Astrocyte (in vitro differentiated cells and primary cell): ENCODE measurements at regions not wholly inside any gene's neighbourhood (a gene's known extent, or its start where the extent isn't known, plus 50 kb on each side); places are given as distances from the start of the nearest gene placed in this dataset.

ENCODE experiments used
- DNase-seq: peaks from one replicate; pipeline ENCODE4 v3.0.0-alpha.2; 2010; ENCODE audit warnings: low read depth
- FAIRE-seq: peaks from 2 replicates; lab custom pipeline; 2011; peaks lifted over from hg19 to GRCh38; lab: Jason Lieb, UNC
- H2AFZ ChIP-seq: 2 replicates; pipeline ENCODE4 v1.6.0; 2012; ENCODE audit warnings: low read depth, low read length, inconsistent platforms
- H3K27ac ChIP-seq: 2 replicates; pipeline ENCODE4 v1.5.1; 2011; ENCODE audit warnings: low read depth, low read length, inconsistent platforms
- H3K27me3 ChIP-seq: 2 replicates; pipeline ENCODE4 v1.6.0; 2011; ENCODE audit warnings: low read length, inconsistent platforms; ENCODE audit not compliant: insufficient read depth
- H3K36me3 ChIP-seq: 2 replicates; pipeline ENCODE4 v1.5.1; 2011; ENCODE audit warnings: low read length, inconsistent platforms; ENCODE audit not compliant: insufficient read depth
- H3K4me1 ChIP-seq: 2 replicates; pipeline ENCODE4 v1.5.1; 2011; ENCODE audit warnings: low read length, inconsistent platforms; ENCODE audit not compliant: insufficient read depth
- H3K4me2 ChIP-seq: 2 replicates; pipeline ENCODE4 v1.6.0; 2012; ENCODE audit warnings: low read length, inconsistent platforms
- H3K4me3 ChIP-seq: 2 replicates; pipeline ENCODE4 v1.5.1; 2011; ENCODE audit warnings: low read depth, mild to moderate bottlenecking, low read length, inconsistent platforms; ENCODE audit not compliant: insufficient read depth
- H3K79me2 ChIP-seq: 2 replicates; pipeline ENCODE4 v1.6.0; 2012; ENCODE audit warnings: mild to moderate bottlenecking, low read length, inconsistent platforms; ENCODE audit not compliant: insufficient read depth
- H3K9ac ChIP-seq: 2 replicates; pipeline ENCODE4 v1.6.0; 2012; ENCODE audit warnings: mild to moderate bottlenecking, low read length, inconsistent platforms
- H3K9me3 ChIP-seq: 2 replicates; pipeline ENCODE4 v1.5.1; 2012; ENCODE audit warnings: low read depth, mild to moderate bottlenecking, low read length, inconsistent platforms; ENCODE audit not compliant: insufficient read depth
- H4K20me1 ChIP-seq: 2 replicates; pipeline ENCODE4 v1.6.0; 2012; ENCODE audit warnings: low read length, inconsistent platforms; ENCODE audit not compliant: insufficient read depth
- H3K27ac Mint-ChIP-seq: one replicate; pipeline ENCODE4 v1.8.0; 2021; ENCODE audit warnings: mild to moderate bottlenecking, mixed read lengths; ENCODE audit not compliant: unreplicated experiment
- H3K27me3 Mint-ChIP-seq: one replicate; pipeline ENCODE4 v1.8.0; 2021; ENCODE audit warnings: low read depth, mixed read lengths; ENCODE audit not compliant: unreplicated experiment
- H3K36me3 Mint-ChIP-seq: one replicate; pipeline ENCODE4 v1.8.0; 2021; ENCODE audit warnings: low read depth, mixed read lengths; ENCODE audit not compliant: unreplicated experiment
- H3K4me1 Mint-ChIP-seq: one replicate; pipeline ENCODE4 v1.8.0; 2021; ENCODE audit warnings: low read depth, mixed read lengths; ENCODE audit not compliant: unreplicated experiment
- H3K4me3 Mint-ChIP-seq: one replicate; pipeline ENCODE4 v1.8.0; 2021; ENCODE audit warnings: mild to moderate bottlenecking, moderate library complexity, mixed read lengths; ENCODE audit not compliant: unreplicated experiment
- H3K9me3 Mint-ChIP-seq: one replicate; pipeline ENCODE4 v1.8.0; 2021; ENCODE audit warnings: mild to moderate bottlenecking, mixed read lengths; ENCODE audit not compliant: unreplicated experiment
- EZH2 ChIP-seq: IDR thresholded peaks from 2 replicates; pipeline ENCODE4 v1.6.1; 2012; ENCODE audit warnings: mild to moderate bottlenecking, low read length, inconsistent platforms; ENCODE audit not compliant: insufficient read depth
- TF ChIP-seq, protein P1 (sequence below): IDR thresholded peaks from 2 replicates; pipeline ENCODE4 v1.5.1; 2011; ENCODE audit warnings: low read depth, mild to moderate bottlenecking, inconsistent platforms, low read length, moderate library complexity; ENCODE audit not compliant: insufficient read depth

DNA sequence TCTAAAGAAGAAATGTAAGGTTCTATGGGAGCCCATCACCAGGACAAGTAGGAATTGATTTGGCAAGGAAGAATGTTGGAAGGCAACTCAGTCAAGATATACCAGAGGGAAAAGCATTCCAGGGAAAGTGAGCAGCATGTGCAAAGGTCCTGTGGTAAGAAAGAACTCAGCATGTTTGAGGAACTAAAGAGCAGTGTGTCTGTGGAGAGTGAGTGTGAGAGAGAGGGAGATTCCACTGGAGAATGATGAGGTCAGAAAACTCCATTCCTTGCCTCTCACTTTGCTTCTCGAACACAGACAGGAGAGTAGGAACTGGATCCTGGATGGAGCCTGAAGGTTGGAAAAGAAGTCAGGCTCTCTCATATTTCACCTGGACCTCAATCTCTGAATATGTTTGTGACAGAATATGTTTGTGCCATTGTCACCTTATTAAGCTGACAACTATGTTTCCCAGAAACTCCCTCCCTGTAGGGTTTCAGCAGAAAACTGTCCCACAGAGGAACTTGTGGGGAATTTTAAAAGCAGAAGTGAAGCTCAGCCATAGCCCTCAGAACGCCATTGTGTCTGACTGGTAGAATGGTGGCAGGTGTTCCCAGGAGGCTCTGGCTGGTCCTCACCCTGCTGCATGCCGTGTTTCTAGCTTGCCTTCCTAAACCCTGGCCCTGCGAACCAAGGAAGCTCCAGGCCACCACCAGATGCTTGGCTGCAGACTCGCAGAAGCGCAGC is 382.4 kb upstream of the XYLT1 start:
- H3K4me1 Mint-ChIP-seq: no peaks in the 10 kb centered on the region
- no peaks in the 10 kb centered on the region for H3K4me1 ChIP-seq
- H3K27me3 Mint-ChIP-seq: peaks cover 18% of the 10 kb centered on the region
- H2AFZ ChIP-seq: no peak overlapping the region
- DNase-seq (no peak), FAIRE-seq (no peak)
- H3K79me2 ChIP-seq: no peaks in the 10 kb centered on the region
- no peaks in the 10 kb centered on the region for H3K36me3 Mint-ChIP-seq
- no peak overlapping the region for H3K4me3 ChIP-seq
- no peaks in the 10 kb centered on the region for H3K9me3 Mint-ChIP-seq
- no peak overlapping the region for H3K9ac ChIP-seq
- no peak overlapping the region for H3K27ac Mint-ChIP-seq
- H3K4me2 ChIP-seq: no peak overlapping the region
- H3K9me3 ChIP-seq: no peaks in the 10 kb centered on the region
- no peaks in the 10 kb centered on the region for H3K27me3 ChIP-seq
- no peak for TF ChIP-seq EZH2
- TF ChIP-seq, protein P1, sequence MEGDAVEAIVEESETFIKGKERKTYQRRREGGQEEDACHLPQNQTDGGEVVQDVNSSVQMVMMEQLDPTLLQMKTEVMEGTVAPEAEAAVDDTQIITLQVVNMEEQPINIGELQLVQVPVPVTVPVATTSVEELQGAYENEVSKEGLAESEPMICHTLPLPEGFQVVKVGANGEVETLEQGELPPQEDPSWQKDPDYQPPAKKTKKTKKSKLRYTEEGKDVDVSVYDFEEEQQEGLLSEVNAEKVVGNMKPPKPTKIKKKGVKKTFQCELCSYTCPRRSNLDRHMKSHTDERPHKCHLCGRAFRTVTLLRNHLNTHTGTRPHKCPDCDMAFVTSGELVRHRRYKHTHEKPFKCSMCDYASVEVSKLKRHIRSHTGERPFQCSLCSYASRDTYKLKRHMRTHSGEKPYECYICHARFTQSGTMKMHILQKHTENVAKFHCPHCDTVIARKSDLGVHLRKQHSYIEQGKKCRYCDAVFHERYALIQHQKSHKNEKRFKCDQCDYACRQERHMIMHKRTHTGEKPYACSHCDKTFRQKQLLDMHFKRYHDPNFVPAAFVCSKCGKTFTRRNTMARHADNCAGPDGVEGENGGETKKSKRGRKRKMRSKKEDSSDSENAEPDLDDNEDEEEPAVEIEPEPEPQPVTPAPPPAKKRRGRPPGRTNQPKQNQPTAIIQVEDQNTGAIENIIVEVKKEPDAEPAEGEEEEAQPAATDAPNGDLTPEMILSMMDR: no peak
- H3K27ac ChIP-seq: no peak overlapping the region
- no peaks in the 10 kb centered on the region for H3K36me3 ChIP-seq
- no peak overlapping the region for H3K4me3 Mint-ChIP-seq
- no peaks in the 10 kb centered on the region for H4K20me1 ChIP-seq

DNA sequence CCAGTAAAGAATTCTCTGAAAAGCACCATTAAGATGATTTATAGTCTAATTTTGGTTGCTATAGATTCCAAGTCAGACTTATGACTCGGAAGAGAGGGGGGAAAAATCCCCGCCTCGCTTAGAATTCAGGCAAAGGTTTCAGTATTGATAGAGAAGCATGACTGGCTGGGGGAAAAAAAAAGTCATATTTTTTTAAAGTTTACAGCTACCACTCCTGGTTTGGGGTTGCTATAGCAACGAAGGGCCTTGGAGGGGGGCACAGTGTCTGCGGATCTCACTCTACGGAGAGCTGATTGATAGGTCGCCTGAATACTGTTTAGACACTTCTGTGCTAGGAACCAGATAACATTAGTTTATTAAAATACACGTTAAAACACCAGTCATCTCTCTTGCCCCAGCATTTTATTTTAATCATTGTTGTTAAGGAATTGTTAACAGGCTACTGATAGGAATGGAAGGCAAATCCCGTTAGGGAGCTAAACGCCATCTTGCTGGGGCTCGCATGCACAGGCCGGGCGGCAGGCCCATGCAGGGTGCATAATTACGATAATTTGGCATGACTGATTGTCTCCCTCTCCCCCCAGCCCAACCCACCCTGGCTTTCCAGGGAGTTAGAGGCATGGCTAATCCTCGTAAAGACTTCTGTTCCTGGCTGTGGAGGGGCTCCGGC is 380.0 kb upstream of the XYLT1 start:
- H3K27ac ChIP-seq: no peak overlapping the region
- no peaks in the 10 kb centered on the region for H3K4me1 Mint-ChIP-seq
- no peak overlapping the region for H3K4me3 Mint-ChIP-seq

More for the DNA sequence above, 380.0 kb upstream of the XYLT1 start:
- FAIRE-seq: no peak
- Histone ChIP-seq H3K79me2 (no peaks in the 10 kb centered on the region), H3K9ac (no peak overlapping the region), H3K9me3 (no peaks in the 10 kb centered on the region), H4K20me1 (no peaks in the 10 kb centered on the region), H3K4me1 (no peaks in the 10 kb centered on the region), H2AFZ (no peak overlapping the region), H3K4me3 (no peak overlapping the region), H3K4me2 (peak overlapping the region; percentile 8), H3K36me3 (no peaks in the 10 kb centered on the region), H3K27me3 (no peaks in the 10 kb centered on the region)
- H3K36me3 Mint-ChIP-seq: no peaks in the 10 kb centered on the region
- no peak for DNase-seq
- TF ChIP-seq EZH2: no peak
- TF ChIP-seq, protein P1: no peak
- H3K27ac Mint-ChIP-seq: no peak overlapping the region
- H3K27me3 Mint-ChIP-seq: peaks cover 18% of the 10 kb centered on the region
- H3K9me3 Mint-ChIP-seq: no peaks in the 10 kb centered on the region
